Pancreas (tissue), 10 donors: ENCODE measurements at regions not wholly inside any gene's neighbourhood (a gene's known extent, or its start where the extent isn't known, plus 50 kb on each side); places are given as distances from the start of the nearest gene placed in this dataset.
"Not testable (repeated sequence)": the region's sequence is repeated elsewhere in the genome, so short reads cannot be mapped to it uniquely, and the experiment has no call there.

Experiments
- ATAC-seq, 4 donors: fragments of 200-7000 bp; cut with Tn5 transposase; one replicate each; pipeline versions ENCODE4 v1.8.0 to v1.9.1; 2020; ENCODE audit warnings: mild to moderate bottlenecking in 4 of 4, moderate library complexity in 4 of 4
- DNase-seq, 6 donors: peaks; one replicate each; pipeline ENCODE4 v3.0.0-alpha.2; 2020
- FAIRE-seq: peaks from 2 replicates; lab custom pipeline; 2012; peaks lifted over from hg19 to GRCh38; lab: Jason Lieb, UNC
- H3K27ac ChIP-seq, 4 donors: fragments of 200-600 bp; sonication (generic); 1 replicate in 3 of 4; 2 replicates in 1 of 4; pipeline versions ENCODE4 v1.5.0 to v1.8.0; 2020
- H3K27me3 ChIP-seq, 4 donors: fragments of 200-600 bp; one replicate each; pipeline ENCODE4 v1.8.0; 2021
- H3K36me3 ChIP-seq, 3 donors: fragments of 200-600 bp; sonication (generic) in 1 of 3; one replicate each; pipeline versions ENCODE4 v1.5.0 to v1.8.0; 2020 to 2021
- H3K4me1 ChIP-seq, 3 donors: fragments of 200-600 bp; one replicate each; pipeline ENCODE4 v1.8.0; 2021
- H3K4me3 ChIP-seq, 4 donors: fragments of 200-600 bp; sonication (generic) in 2 of 4; one replicate each; pipeline versions ENCODE4 v1.5.0 to v1.8.0; 2020 to 2021
- H3K9me3 ChIP-seq, 4 donors: fragments of 200-600 bp; one replicate each; pipeline ENCODE4 v1.8.0; 2021
- WGBS, 2 donors: extraction: QIAGEN DNeasy Blood & Tissue Kit; methylation state at CpG; one replicate each; pipeline ENCODE4 v1.1.7; 2013; 5-methylcytosine and 5-hydroxymethylcytosine counted together
- intact Hi-C, 3 donors: fragments of 100-400 bp; cut with DNase I; formaldehyde crosslinking; loops; one replicate each; pipeline versions ENCODE4 v1.11.1 to v1.14.2; 2022
- TF ChIP-seq, protein P1 (sequence below), 4 donors: fragments of 200-600 bp; sonication (generic) in 3 of 4; IDR thresholded peaks; one replicate each; pipeline versions ENCODE4 v1.5.0 to v1.8.0; 2021; ENCODE audit warnings: antibody characterized with exemption in 4 of 4
- donor health status: healthy with polysubstance abuse.
- donor health status: DM: no; HTN: no; CAD: no; lungs with moderate emphysema.
- donor health status: DM: no; HTN: no; CAD: no.
- donor health status: control.
- donor health status: control.
- donor health status: Bipolar disorder and iron deficiency.
- donor health status: DM: yes; HTN: yes; CAD: no.
- donor health status: DM: no; HTN: no; CAD: no.
- donor health status: DM: no; HTN: no; CAD: no.
- donor health status: DM: yes; HTN: yes; CAD: no.

DNA sequence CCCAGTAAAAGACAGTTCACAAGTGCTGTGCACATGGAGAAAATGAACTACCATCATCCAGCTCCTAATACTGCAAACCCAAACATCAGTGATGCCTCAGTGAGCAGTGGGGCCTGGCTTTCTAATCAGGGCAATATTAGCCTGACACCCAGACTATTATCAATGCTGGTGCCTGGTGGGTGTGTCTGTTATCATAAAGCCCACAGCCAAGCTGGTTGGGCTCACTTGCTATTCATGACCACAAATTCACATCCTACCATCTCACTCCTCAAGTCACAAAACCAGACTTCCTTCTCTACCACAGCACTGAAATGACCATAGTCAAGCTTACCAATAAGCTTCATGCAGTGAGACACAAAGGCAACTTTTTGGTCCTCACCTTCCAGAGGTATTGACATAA, 180.8 kb upstream of the PLN start:
- DNase-seq: no peak
- Histone ChIP-seq H3K9me3 (no peaks in the 10 kb centered on the region), H3K4me1 (no peaks in the 10 kb centered on the region), H3K27ac (no peak overlapping the region), H3K36me3 (no peaks in the 10 kb centered on the region), H3K4me3 (no peak overlapping the region), H3K27me3 (no peaks in the 10 kb centered on the region)
- FAIRE-seq: no peak
- TF ChIP-seq, protein P1, sequence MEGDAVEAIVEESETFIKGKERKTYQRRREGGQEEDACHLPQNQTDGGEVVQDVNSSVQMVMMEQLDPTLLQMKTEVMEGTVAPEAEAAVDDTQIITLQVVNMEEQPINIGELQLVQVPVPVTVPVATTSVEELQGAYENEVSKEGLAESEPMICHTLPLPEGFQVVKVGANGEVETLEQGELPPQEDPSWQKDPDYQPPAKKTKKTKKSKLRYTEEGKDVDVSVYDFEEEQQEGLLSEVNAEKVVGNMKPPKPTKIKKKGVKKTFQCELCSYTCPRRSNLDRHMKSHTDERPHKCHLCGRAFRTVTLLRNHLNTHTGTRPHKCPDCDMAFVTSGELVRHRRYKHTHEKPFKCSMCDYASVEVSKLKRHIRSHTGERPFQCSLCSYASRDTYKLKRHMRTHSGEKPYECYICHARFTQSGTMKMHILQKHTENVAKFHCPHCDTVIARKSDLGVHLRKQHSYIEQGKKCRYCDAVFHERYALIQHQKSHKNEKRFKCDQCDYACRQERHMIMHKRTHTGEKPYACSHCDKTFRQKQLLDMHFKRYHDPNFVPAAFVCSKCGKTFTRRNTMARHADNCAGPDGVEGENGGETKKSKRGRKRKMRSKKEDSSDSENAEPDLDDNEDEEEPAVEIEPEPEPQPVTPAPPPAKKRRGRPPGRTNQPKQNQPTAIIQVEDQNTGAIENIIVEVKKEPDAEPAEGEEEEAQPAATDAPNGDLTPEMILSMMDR (IDR thresholded peaks at IDR 0.05): no peak
- intact Hi-C loops: no loop called here
- no peak for ATAC-seq

DNA sequence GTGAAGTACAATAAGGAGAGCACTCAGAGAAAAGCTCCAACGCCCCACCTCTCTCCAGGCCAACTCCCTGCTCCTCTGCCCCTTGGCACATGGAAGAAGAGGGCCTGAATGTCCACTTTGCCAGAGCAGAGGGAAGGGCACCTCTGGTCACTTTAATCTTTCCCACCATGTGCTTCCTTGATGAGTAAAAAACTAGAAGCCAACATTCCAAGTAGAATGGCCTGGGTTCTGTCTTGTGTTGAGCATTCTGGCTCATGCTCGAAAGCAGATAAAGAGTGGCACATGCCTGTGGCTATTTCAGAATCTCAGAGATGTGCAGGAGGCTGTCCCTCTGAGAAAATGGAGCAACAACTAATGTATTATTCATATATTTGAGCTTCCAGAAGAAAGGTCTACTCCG, 177.4 kb upstream of the PLN start:
- no peak overlapping the region for H3K4me3 ChIP-seq
- TF ChIP-seq, protein P1 (IDR thresholded peaks at IDR 0.05): no peak

DNA sequence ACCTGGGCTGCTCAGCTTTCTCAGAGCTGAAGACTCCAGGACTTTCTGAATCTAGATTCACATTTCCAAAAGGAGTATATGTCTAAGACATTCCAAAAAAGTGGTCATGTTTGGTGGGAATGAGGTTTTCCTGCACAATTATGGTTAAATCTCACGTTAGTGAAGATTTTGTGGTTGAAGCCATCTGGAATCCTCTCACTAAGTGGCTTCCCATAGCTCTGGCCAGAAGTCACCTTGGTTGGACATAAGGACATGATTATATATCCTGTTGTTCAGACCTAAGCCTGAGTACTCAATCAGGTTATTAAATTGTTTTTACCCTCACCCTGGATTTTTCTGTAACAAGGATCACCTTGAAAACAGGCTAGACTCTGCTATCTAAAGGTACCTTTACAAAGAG, 176.1 kb upstream of the PLN start:
- ATAC-seq: no peak
- Histone ChIP-seq H3K9me3 (no peaks in the 10 kb centered on the region), H3K36me3 (no peaks in the 10 kb centered on the region), H3K4me3 (no peak overlapping the region), H3K27me3 (no peaks in the 10 kb centered on the region), H3K4me1 (no peaks in the 10 kb centered on the region), H3K27ac (no peak overlapping the region)
- intact Hi-C loops: no loop called here
- TF ChIP-seq, protein P1 (IDR thresholded peaks at IDR 0.05): no peak
- 54 to 58% methylated on average over 1 of the region's 1 CpG for WGBS, 2 donors
- no peak for FAIRE-seq
- DNase-seq: no peak

More for the DNA sequence above, 177.4 kb upstream of the PLN start:
- no peak for ATAC-seq
- FAIRE-seq: no peak
- DNase-seq: no peak
- Histone ChIP-seq H3K27me3 (no peaks in the 10 kb centered on the region), H3K36me3 (no peaks in the 10 kb centered on the region), H3K4me1 (no peaks in the 10 kb centered on the region), H3K27ac (no peak overlapping the region), H3K9me3 (no peaks in the 10 kb centered on the region)
- WGBS, 2 donors: 79% methylated on average over 3 of the region's 3 CpGs
- intact Hi-C loops: no loop called here

DNA sequence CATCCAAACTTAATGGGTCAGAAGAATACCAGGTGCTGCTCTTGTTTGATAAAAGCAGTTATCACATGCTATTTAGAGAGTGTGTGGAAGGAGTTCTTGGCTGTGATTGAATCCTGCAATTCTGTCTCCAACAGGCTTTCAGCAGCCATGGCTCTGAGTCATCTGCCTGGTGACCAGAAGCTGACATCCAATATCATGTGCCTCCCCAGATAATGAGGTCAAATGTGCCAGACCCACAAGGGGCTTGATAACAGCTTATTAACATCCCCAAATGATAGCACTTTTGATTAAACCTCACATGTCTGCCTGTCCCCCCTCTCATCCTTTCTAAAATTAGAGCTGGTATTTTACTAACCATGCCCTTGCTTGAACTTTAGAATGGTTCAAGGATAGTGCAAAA, 175.7 kb upstream of the PLN start:
- ATAC-seq (peak in 2 of 4 donors; percentile 39 to 50), DNase-seq (no peak), FAIRE-seq (no peak)
- intact Hi-C loops: no loop called here
- Histone ChIP-seq H3K27ac (no peak overlapping the region), H3K4me1 (no peaks in the 10 kb centered on the region), H3K4me3 (no peak overlapping the region), H3K9me3 (no peaks in the 10 kb centered on the region), H3K27me3 (no peaks in the 10 kb centered on the region), H3K36me3 (no peaks in the 10 kb centered on the region)
- TF ChIP-seq, protein P1 (IDR thresholded peaks at IDR 0.05): no peak

DNA sequence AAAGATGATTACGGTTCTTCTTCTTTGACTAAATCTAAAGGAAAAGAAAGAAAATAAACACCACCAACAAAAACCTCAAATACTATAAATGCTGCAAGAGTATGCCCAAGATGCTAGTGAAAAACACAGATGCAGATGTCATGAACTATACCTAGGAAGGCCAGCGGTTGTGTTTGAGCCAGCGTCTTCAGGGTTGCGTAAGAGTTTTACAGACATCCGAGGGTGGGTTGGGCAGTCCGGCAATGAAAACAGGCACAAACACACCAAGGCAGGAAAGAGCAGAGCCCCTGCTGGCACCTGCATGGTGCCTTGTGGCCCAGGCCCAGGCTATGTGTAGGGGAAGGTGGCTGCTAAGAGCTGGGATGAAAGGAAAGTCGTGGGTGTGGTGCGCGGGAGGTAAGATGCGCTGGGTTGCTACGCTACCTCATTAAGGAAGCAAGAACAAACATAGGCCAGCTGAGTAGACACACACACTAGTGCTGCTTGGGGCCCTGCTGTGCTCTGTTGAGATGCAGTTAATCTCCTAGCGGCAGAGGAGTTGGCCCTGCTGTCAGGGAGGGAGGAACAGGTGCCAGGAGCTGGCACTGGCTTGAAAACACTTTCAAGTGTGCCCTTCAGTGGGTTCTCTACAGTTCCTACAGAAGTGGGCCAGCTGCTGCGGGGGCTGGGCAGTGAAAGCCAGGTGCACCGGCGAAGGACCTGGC, 170.2 kb upstream of the PLN start:
- TF ChIP-seq, protein P1 (IDR thresholded peaks at IDR 0.05): no peak
- no peaks in the 10 kb centered on the region for H3K9me3 ChIP-seq
- peak in 4 of 6 donors; percentile 3 to 30 (median 10) for DNase-seq
- no peaks in the 10 kb centered on the region for H3K4me1 ChIP-seq
- WGBS, 2 donors: 55 to 56% methylated on average over 15 of the region's 15 CpGs
- H3K4me3 ChIP-seq: no peak overlapping the region
- H3K27me3 ChIP-seq: no peaks in the 10 kb centered on the region
- intact Hi-C loops: no loop called here
- no peak overlapping the region for H3K27ac ChIP-seq
- no peaks in the 10 kb centered on the region for H3K36me3 ChIP-seq
- peak in 3 of 4 donors; percentile 19 to 72 (median 60) for ATAC-seq
- FAIRE-seq: no peak

DNA sequence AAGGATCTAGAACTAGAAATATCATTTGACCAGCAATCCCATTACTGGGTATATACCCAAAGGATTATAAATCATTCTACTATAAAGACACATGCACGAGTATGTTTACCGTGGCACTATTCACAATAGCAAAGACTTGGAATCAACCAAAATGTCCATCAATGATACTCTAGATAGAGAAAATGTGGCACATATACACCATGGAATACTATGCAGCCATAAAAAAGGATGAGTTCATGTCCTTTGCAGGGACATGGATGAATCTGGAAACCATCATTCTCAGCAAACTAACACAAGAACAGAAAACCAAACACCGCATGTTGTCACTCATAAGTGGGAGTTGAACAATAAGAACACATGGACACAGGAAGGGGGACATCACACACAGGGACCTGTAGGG, 167.5 kb upstream of the PLN start:
- DNase-seq, ATAC-seq, H3K9me3 ChIP-seq, H3K4me1 ChIP-seq, intact Hi-C loops, FAIRE-seq, H3K27me3 ChIP-seq, H3K27ac ChIP-seq, H3K36me3 ChIP-seq, H3K4me3 ChIP-seq: not testable (repeated sequence)
- WGBS, 2 donors: 91 to 96% methylated on average over 3 of the region's 3 CpGs
